DMS 273 treated with DMSO at 0.1 percent for 48 hours (cell line): ENCODE measurements at regions not wholly inside any gene's neighbourhood (a gene's known extent, or its start where the extent isn't known, plus 50 kb on each side); places are given as distances from the start of the nearest gene placed in this dataset.
"Not testable (repeated sequence)": the region's sequence is repeated elsewhere in the genome, so short reads cannot be mapped to it uniquely, and the experiment has no call there.

Experiments used
- DNase-seq: peaks from one replicate; lab custom pipeline; 2025; lab: John Stamatoyannopoulos, UW

- DNase-seq: no peak
Observed at GRCh38 chr15:93359060-93359408, 270.0 kb upstream of the RGMA start.

- DNase-seq: no peak
Observed at GRCh38 chr15:93358166-93359059, 269.4 kb upstream of the RGMA start.

GRCh38 chr15:93348711-93349545 is 259.9 kb upstream of the RGMA start:
- no peak for DNase-seq

- DNase-seq: no peak
Observed at GRCh38 chr15:93347986-93348385, 259.0 kb upstream of the RGMA start.

GRCh38 chr15:93345981-93346380 is 257.0 kb upstream of the RGMA start:
- DNase-seq: no peak

GRCh38 chr15:93343402-93343801 is 254.4 kb upstream of the RGMA start:
- not testable (repeated sequence) for DNase-seq

- no peak for DNase-seq
Observed at GRCh38 chr15:93341164-93341563, 252.2 kb upstream of the RGMA start.

GRCh38 chr15:93340406-93340805 is 251.4 kb upstream of the RGMA start:
- no peak for DNase-seq

GRCh38 chr15:93333796-93334195 is 244.8 kb upstream of the RGMA start:
- DNase-seq: no peak

- DNase-seq: not testable (repeated sequence)
Observed at GRCh38 chr15:93333126-93333525, 244.1 kb upstream of the RGMA start.

- DNase-seq: no peak
Observed at GRCh38 chr15:93332168-93332553, 243.2 kb upstream of the RGMA start.

GRCh38 chr15:93331545-93332167 is 242.6 kb upstream of the RGMA start:
- no peak for DNase-seq

GRCh38 chr15:93330912-93331544 is 242.0 kb upstream of the RGMA start:
- no peak for DNase-seq

- no peak for DNase-seq
Observed at GRCh38 chr15:93327364-93327763, 238.4 kb upstream of the RGMA start.

- no peak for DNase-seq
Observed at GRCh38 chr15:93324186-93324975, 235.4 kb upstream of the RGMA start.

GRCh38 chr15:93321881-93322282 is 232.9 kb upstream of the RGMA start:
- no peak for DNase-seq

- no peak for DNase-seq
Observed at GRCh38 chr15:93319121-93319814, 230.3 kb upstream of the RGMA start.

GRCh38 chr15:93317772-93318171 is 228.8 kb upstream of the RGMA start:
- no peak for DNase-seq

GRCh38 chr15:93314245-93314644 is 225.2 kb upstream of the RGMA start:
- no peak for DNase-seq

GRCh38 chr15:93312891-93313486 is 224.0 kb upstream of the RGMA start:
- no peak for DNase-seq
